HepG2 (cell line): ENCODE measurements at regions not wholly inside any gene's neighbourhood (a gene's known extent, or its start where the extent isn't known, plus 50 kb on each side); places are given as distances from the start of the nearest gene placed in this dataset.

Source experiments
- ATAC-seq: fragments of 200-7000 bp; cut with Tn5 transposase; 3 replicates; pipeline ENCODE4 v1.9.1; 2020; ENCODE audit warnings: mild to moderate bottlenecking, moderate library complexity
- BruUV-seq: library from RNA; stranded (reverse); fragments of 400-500 nt; replicated peaks from 2 replicates; lab custom pipeline; 2021; lab: Mats Ljungman, UMichigan
- CTCF ChIA-PET: fragments of 300-600 bp; formaldehyde crosslinking; extraction: SDS; loops from one replicate; lab custom pipeline; 2021; ENCODE audit warnings: low total read pairs, inconsistent platforms, low intra/inter-chr PET ratio; lab: Yijun Ruan, JAX
- POLR2A ChIA-PET: fragments of 350-600 bp; sonication (Branson Sonifier 250); formaldehyde crosslinking; loops from one replicate; lab custom pipeline; 2020; ENCODE audit warnings: antibody characterized with exemption, inconsistent platforms; lab: Yijun Ruan, JAX
- DNase-seq: peaks from one replicate; pipeline ENCODE4 v3.0.0-alpha.2; 2015; ENCODE audit warnings: low spot score
- FAIRE-seq: peaks from 3 replicates; lab custom pipeline; 2011; peaks lifted over from hg19 to GRCh38; lab: Jason Lieb, UNC
- H2AFZ ChIP-seq: one replicate; pipeline ENCODE4 v1.6.1; 2011; ENCODE audit warnings: low read length, inconsistent platforms
- H3K27ac ChIP-seq: fragments of 300-600 bp; 3 replicates; pipeline ENCODE4 v1.8.0; 2011; ENCODE audit warnings: mixed run types, mild to moderate bottlenecking, mixed read lengths, low read length, inconsistent platforms; ENCODE audit not compliant: insufficient read depth; ENCODE audit errors: extremely low read length
- H3K27me3 ChIP-seq, 2 experiments: fragments of 200-600 bp in 1 of 2; 2 replicates in 1 of 2; 3 replicates in 1 of 2; pipeline versions ENCODE4 v1.6.0 to v1.8.0; 2011; ENCODE audit warnings: low read length in 2 of 2, mild to moderate bottlenecking in 2 of 2, moderate library complexity in 2 of 2, inconsistent platforms in 1 of 2; ENCODE audit not compliant: insufficient read depth in 2 of 2, control insufficient read depth in 1 of 2
- H3K36me3 ChIP-seq, 2 experiments: fragments of 200-600 bp in 1 of 2; replicated peaks in 1 of 2; 2 replicates in 1 of 2; 3 replicates in 1 of 2; pipeline versions ENCODE4 v1.5.1 to v1.8.0; 2011; ENCODE audit warnings: low read length in 2 of 2, inconsistent platforms in 1 of 2; ENCODE audit not compliant: insufficient read depth in 2 of 2, control insufficient read depth in 1 of 2
- H3K4me1 ChIP-seq: 2 replicates; pipeline ENCODE4 v1.5.1; 2012; ENCODE audit warnings: low read length, inconsistent platforms; ENCODE audit not compliant: insufficient read depth
- H3K4me2 ChIP-seq: 2 replicates; pipeline ENCODE4 v1.6.0; 2011; ENCODE audit warnings: low read depth, low read length, inconsistent platforms
- H3K4me3 ChIP-seq, 3 experiments: fragments of 200-600 bp in 1 of 3; sonication (generic), shearing (Covaris generic) in 1 of 3; replicated peaks in 1 of 3; 2 replicates each; pipeline ENCODE4 v1.5.1; 2011 to 2016; ENCODE audit warnings: low read length in 3 of 3, inconsistent platforms in 2 of 3, low read depth in 2 of 3, mild to moderate bottlenecking in 2 of 3, control low read depth in 1 of 3, mixed read lengths in 1 of 3; ENCODE audit not compliant: insufficient read depth in 1 of 3
- H3K79me2 ChIP-seq: one replicate; pipeline ENCODE4 v1.6.1; 2011; ENCODE audit warnings: low read length, inconsistent platforms; ENCODE audit not compliant: insufficient read depth
- H3K9ac ChIP-seq: 2 replicates; pipeline ENCODE4 v1.6.0; 2011; ENCODE audit warnings: mild to moderate bottlenecking, low read depth, low read length, inconsistent platforms; ENCODE audit not compliant: insufficient read depth
- H3K9me3 ChIP-seq: 2 replicates; pipeline ENCODE4 v1.5.1; 2012; ENCODE audit warnings: mild to moderate bottlenecking, low read length
- H4K20me1 ChIP-seq: 2 replicates; pipeline ENCODE4 v1.6.0; 2011; ENCODE audit warnings: inconsistent platforms, mild to moderate bottlenecking, low read length, moderate library complexity; ENCODE audit not compliant: insufficient read depth
- AHDC1 ChIP-seq: sonication (generic); formaldehyde crosslinking; IDR thresholded peaks from 2 replicates; pipeline ENCODE4 v1.5.1; 2020; ENCODE audit warnings: mild to moderate bottlenecking, missing genetic modification reagents, borderline replicate concordance
- ATM ChIP-seq: fragments of 450-650 bp; IDR thresholded peaks from 2 replicates; pipeline ENCODE4 v1.7.1; 2017; ENCODE audit warnings: mild to moderate bottlenecking, borderline replicate concordance
- CC2D1A ChIP-seq: sonication (generic); formaldehyde crosslinking; IDR thresholded peaks from 2 replicates; pipeline ENCODE4 v1.8.1; 2023; ENCODE audit warnings: mild to moderate bottlenecking, missing genetic modification reagents
- DNMT3B ChIP-seq: conservative IDR thresholded peaks from 2 replicates; pipeline ENCODE4 v1.6.1; 2016; ENCODE audit warnings: missing biosample characterization, control low read depth
- MAFF ChIP-seq: IDR thresholded peaks from 2 replicates; pipeline ENCODE4 v1.6.1; 2011; ENCODE audit warnings: low read depth, low read length, improper control_type of control experiment
- ZBTB4 ChIP-seq: sonication (generic); formaldehyde crosslinking; IDR thresholded peaks from 2 replicates; pipeline ENCODE4 v1.4.0; 2020; ENCODE audit warnings: missing genetic modification reagents, mild to moderate bottlenecking, borderline replicate concordance
- WGBS: methylation state at CpG from one replicate; pipeline ENCODE4 v1.1.6; 2017; ENCODE audit warnings: low lambda C conversion rate; 5-methylcytosine and 5-hydroxymethylcytosine counted together
- in situ Hi-C: cut with HindIII; loops from 2 replicates; pipeline ENCODE4 v1.10.0; 2017; ENCODE audit warnings: low pct_unique_long_range_greater_than_20kb; ENCODE audit not compliant: extremely low pct_ligation_motif_present
- intact Hi-C: fragments of 100-400 bp; cut with micrococcal nuclease; formaldehyde crosslinking; loops from one replicate; pipeline ENCODE4 v1.10.0; 2022; ENCODE audit not compliant: unreplicated experiment
- TF ChIP-seq, protein P1 (sequence below): sonication (generic); formaldehyde crosslinking; IDR thresholded peaks from 2 replicates; pipeline ENCODE4 v1.4.0; 2020; ENCODE audit warnings: missing genetic modification reagents
- TF ChIP-seq, protein P2 (sequence below): sonication (generic); formaldehyde crosslinking; IDR thresholded peaks from 2 replicates; pipeline ENCODE4 v1.5.0; 2020; ENCODE audit warnings: mild to moderate bottlenecking, missing genetic modification reagents, borderline replicate concordance

DNA sequence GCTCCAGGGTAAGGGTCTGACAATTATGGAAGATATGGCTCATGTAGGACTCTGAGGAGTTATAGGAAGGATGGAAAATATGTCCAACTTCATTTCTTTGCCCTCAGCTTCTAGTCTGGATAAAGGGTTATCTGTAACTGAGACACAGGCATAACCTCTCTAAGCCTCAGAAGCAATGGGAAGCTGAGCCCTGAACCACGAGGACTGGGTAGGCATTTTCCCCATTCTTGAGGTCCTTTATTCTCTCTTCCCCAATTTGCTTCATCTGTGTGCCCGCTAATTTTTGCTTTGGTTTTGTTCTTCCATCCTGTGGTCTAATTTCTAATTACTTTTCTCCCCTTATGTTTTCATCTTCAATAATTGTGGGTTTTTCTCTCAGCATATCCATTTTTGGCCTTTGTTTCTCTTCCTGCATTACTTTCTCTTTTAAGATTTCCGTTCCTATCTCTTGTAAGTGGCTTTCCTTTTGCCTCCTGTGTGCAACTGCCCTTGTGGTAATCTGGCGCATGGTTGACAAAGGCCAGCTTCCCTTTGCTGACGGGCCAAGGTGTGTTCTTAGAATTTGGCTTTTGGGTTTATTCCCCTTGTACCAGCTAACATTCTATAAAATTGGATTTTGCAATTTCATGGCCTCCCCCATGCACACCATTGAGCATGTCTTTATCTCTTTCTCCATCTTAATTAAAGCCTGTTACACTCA lies 343.8 kb downstream of the TXNL1 start (continued):
- TF ChIP-seq AHDC1 (CRISPR knock-in tag) (no peak), ZBTB4 (CRISPR knock-in tag) (no peak)

DNA sequence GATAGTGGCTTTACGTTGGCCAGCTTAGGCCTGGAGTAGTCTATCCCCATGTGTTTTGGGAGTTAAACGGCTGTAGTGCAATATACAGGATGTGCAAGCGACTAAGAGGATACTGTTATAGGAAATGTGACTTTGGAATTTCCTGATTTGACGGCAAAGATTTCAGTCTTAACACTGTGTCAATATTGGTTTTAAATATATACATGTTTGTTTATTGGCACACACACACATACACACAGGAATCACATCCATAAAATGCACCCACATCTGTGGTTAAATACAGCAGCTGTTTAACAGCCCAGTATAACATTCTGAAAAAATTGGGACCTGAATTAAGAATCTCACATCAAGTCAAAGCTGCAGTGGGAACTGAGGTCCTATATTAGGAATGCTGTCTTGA lies 347.1 kb downstream of the TXNL1 start:
- ATAC-seq, result no peak
- 9% methylated on average over 4 of the region's 4 CpGs for WGBS
- no peak overlapping the region for H3K27ac ChIP-seq
- no peaks in the 10 kb centered on the region for H3K4me1 ChIP-seq
- POLR2A ChIA-PET, result no interaction called here
- H3K27me3 ChIP-seq, result no peaks in the 10 kb centered on the region
- CTCF ChIA-PET, result no interaction called here
- DNase-seq, result no peak
- no peak overlapping the region for H2AFZ ChIP-seq
- no peaks in the 10 kb centered on the region for H3K9me3 ChIP-seq
- no TSS peak for BruUV-seq
- in situ Hi-C loops (no loop called here), intact Hi-C loops (no loop called here)
- no peaks in the 10 kb centered on the region for H3K36me3 ChIP-seq
- no peak for FAIRE-seq
- H3K79me2 ChIP-seq, result no peaks in the 10 kb centered on the region
- H3K4me3 ChIP-seq, result no peak overlapping the region
- no peak overlapping the region for H3K4me2 ChIP-seq
- H3K9ac ChIP-seq, result no peak overlapping the region
- no peaks in the 10 kb centered on the region for H4K20me1 ChIP-seq
- TF ChIP-seq ATM, result no peak
- TF ChIP-seq, protein P1, sequence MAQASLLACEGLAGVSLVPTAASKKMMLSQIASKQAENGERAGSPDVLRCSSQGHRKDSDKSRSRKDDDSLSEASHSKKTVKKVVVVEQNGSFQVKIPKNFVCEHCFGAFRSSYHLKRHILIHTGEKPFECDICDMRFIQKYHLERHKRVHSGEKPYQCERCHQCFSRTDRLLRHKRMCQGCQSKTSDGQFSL, result no peak
- TF ChIP-seq MAFF, result no peak
- TF ChIP-seq, protein P2, sequence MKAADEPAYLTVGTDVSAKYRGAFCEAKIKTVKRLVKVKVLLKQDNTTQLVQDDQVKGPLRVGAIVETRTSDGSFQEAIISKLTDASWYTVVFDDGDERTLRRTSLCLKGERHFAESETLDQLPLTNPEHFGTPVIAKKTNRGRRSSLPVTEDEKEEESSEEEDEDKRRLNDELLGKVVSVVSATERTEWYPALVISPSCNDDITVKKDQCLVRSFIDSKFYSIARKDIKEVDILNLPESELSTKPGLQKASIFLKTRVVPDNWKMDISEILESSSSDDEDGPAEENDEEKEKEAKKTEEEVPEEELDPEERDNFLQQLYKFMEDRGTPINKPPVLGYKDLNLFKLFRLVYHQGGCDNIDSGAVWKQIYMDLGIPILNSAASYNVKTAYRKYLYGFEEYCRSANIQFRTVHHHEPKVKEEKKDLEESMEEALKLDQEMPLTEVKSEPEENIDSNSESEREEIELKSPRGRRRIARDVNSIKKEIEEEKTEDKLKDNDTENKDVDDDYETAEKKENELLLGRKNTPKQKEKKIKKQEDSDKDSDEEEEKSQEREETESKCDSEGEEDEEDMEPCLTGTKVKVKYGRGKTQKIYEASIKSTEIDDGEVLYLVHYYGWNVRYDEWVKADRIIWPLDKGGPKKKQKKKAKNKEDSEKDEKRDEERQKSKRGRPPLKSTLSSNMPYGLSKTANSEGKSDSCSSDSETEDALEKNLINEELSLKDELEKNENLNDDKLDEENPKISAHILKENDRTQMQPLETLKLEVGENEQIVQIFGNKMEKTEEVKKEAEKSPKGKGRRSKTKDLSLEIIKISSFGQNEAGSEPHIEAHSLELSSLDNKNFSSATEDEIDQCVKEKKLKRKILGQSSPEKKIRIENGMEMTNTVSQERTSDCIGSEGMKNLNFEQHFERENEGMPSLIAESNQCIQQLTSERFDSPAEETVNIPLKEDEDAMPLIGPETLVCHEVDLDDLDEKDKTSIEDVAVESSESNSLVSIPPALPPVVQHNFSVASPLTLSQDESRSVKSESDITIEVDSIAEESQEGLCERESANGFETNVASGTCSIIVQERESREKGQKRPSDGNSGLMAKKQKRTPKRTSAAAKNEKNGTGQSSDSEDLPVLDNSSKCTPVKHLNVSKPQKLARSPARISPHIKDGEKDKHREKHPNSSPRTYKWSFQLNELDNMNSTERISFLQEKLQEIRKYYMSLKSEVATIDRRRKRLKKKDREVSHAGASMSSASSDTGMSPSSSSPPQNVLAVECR, result no peak
- TF ChIP-seq CC2D1A (CRISPR knock-in tag), result no peak
- TF ChIP-seq DNMT3B (CRISPR knock-in tag), result no peak
